GM23338 (cell line): ENCODE measurements at regions not wholly inside any gene's neighbourhood (a gene's known extent, or its start where the extent isn't known, plus 50 kb on each side); places are given as distances from the start of the nearest gene placed in this dataset.

Experiments used
- ATAC-seq: fragments of 200-7000 bp; cut with Tn5 transposase; 3 replicates; pipeline ENCODE4 v1.9.1; 2020
- DNase-seq: peaks from one replicate; pipeline ENCODE4 v3.0.0-alpha.2; 2015; ENCODE audit warnings: low spot score
- H2AFZ ChIP-seq: fragments of 200-600 bp; sonication (generic); 2 replicates; pipeline ENCODE4 v1.8.0; 2016; ENCODE audit warnings: antibody characterized with exemption, mild to moderate bottlenecking, moderate library complexity
- H3F3A ChIP-seq: fragments of 200-600 bp; sonication (generic); replicated peaks from 2 replicates; pipeline ENCODE4 v1.8.0; 2017; ENCODE audit warnings: antibody characterized with exemption, mixed run types, low read depth
- H3K27ac ChIP-seq: fragments of 200-600 bp; sonication (generic); 2 replicates; pipeline ENCODE4 v1.6.1; 2016; ENCODE audit warnings: low read depth
- H3K27me3 ChIP-seq: fragments of 200-600 bp; sonication (generic); 2 replicates; pipeline ENCODE4 v1.8.0; 2016; ENCODE audit warnings: mild to moderate bottlenecking, mixed run types, moderate library complexity; ENCODE audit not compliant: insufficient read depth
- H3K36me3 ChIP-seq: fragments of 200-600 bp; sonication (generic); 2 replicates; pipeline ENCODE4 v1.8.0; 2016; ENCODE audit warnings: mild to moderate bottlenecking; ENCODE audit not compliant: insufficient read depth
- H3K4me1 ChIP-seq: fragments of 200-600 bp; sonication (generic); 2 replicates; pipeline ENCODE4 v1.8.0; 2016; ENCODE audit warnings: mild to moderate bottlenecking, moderate library complexity; ENCODE audit not compliant: insufficient read depth
- H3K4me2 ChIP-seq: fragments of 200-600 bp; sonication (generic); 2 replicates; pipeline ENCODE4 v1.7.1; 2017; ENCODE audit warnings: mixed run types
- H3K4me3 ChIP-seq: fragments of 200-600 bp; sonication (generic); 2 replicates; pipeline ENCODE4 v1.6.1; 2016; ENCODE audit warnings: mixed run types
- H3K79me2 ChIP-seq: fragments of 200-600 bp; sonication (generic); replicated peaks from 2 replicates; pipeline ENCODE4 v1.8.0; 2017; ENCODE audit warnings: mild to moderate bottlenecking; ENCODE audit not compliant: insufficient read depth
- H3K9me2 ChIP-seq: fragments of 200-600 bp; sonication (generic); 2 replicates; pipeline ENCODE4 v1.8.0; 2017; ENCODE audit not compliant: insufficient read depth
- H4K20me1 ChIP-seq: fragments of 200-600 bp; sonication (generic); replicated peaks from 2 replicates; pipeline ENCODE4 v1.8.0; 2017; ENCODE audit warnings: mild to moderate bottlenecking; ENCODE audit not compliant: insufficient read depth
- H3K27ac Mint-ChIP-seq: 2 replicates; pipeline ENCODE4 v1.8.0; 2020; ENCODE audit warnings: inconsistent platforms, mild to moderate bottlenecking, moderate library complexity, mixed read lengths
- H3K27me3 Mint-ChIP-seq: 3 replicates; pipeline ENCODE4 v1.8.0; 2022; ENCODE audit warnings: low read depth, mild to moderate bottlenecking, moderate library complexity, mixed read lengths, inconsistent platforms; ENCODE audit not compliant: insufficient read depth, poor library complexity
- H3K36me3 Mint-ChIP-seq: 3 replicates; pipeline ENCODE4 v1.8.0; 2021; ENCODE audit warnings: low read depth, mild to moderate bottlenecking, inconsistent platforms, moderate library complexity, mixed read lengths
- H3K4me1 Mint-ChIP-seq: 3 replicates; pipeline ENCODE4 v1.8.0; 2020; ENCODE audit warnings: mild to moderate bottlenecking, inconsistent platforms, mixed read lengths
- H3K4me3 Mint-ChIP-seq: 3 replicates; pipeline ENCODE4 v1.8.0; 2021; ENCODE audit warnings: moderate library complexity, mild to moderate bottlenecking, inconsistent platforms, mixed read lengths
- H3K9me3 Mint-ChIP-seq: 3 replicates; pipeline ENCODE4 v1.8.0; 2020; ENCODE audit warnings: moderate library complexity, mild to moderate bottlenecking, inconsistent platforms, mixed read lengths
- CREB1 ChIP-seq: fragments of 250-450 bp; sonication (Bioruptor Pico); IDR thresholded peaks from 2 replicates; pipeline ENCODE4 v1.5.0; 2020; ENCODE audit warnings: low read depth, mild to moderate bottlenecking, moderate library complexity
- CTCF ChIP-seq, 2 experiments: fragments of 200-600 bp in 1 of 2; sonication (generic) in 1 of 2; conservative IDR thresholded peaks; 2 replicates each; pipeline versions ENCODE4 v1.5.1 to v1.6.1; 2016 to 2017; ENCODE audit warnings: antibody characterized with exemption in 2 of 2, low read depth in 2 of 2, mild to moderate bottlenecking in 2 of 2, moderate library complexity in 1 of 2
- ETS1 ChIP-seq: IDR thresholded peaks from 2 replicates; pipeline ENCODE4 v1.6.1; 2016; ENCODE audit warnings: antibody characterized with exemption
- EZH2 ChIP-seq: fragments of 200-600 bp; sonication (generic); IDR thresholded peaks from one replicate; pipeline ENCODE4 v1.8.0; 2017; ENCODE audit warnings: antibody characterized with exemption, mild to moderate bottlenecking, low read depth; ENCODE audit not compliant: unreplicated experiment
- EZH2phosphoT487 ChIP-seq: fragments of 200-600 bp; sonication (generic); IDR thresholded peaks from one replicate; pipeline ENCODE4 v1.8.1; 2018; ENCODE audit warnings: antibody characterized with exemption; ENCODE audit not compliant: unreplicated experiment
- JUNB ChIP-seq: IDR thresholded peaks from one replicate; pipeline ENCODE4 v1.6.1; 2016; ENCODE audit warnings: antibody characterized with exemption; ENCODE audit not compliant: unreplicated experiment
- NANOG ChIP-seq: IDR thresholded peaks from 2 replicates; pipeline ENCODE4 v1.6.1; 2016; ENCODE audit warnings: antibody characterized with exemption, borderline replicate concordance
- POLR2AphosphoS5 ChIP-seq: IDR thresholded peaks from 2 replicates; pipeline ENCODE4 v1.6.1; 2016; ENCODE audit warnings: antibody characterized with exemption, low read depth
- REST ChIP-seq: IDR thresholded peaks from one replicate; pipeline ENCODE4 v1.6.1; 2018; ENCODE audit warnings: antibody characterized with exemption; ENCODE audit not compliant: unreplicated experiment
- ZNF114 ChIP-seq: fragments of 250-450 bp; sonication (Bioruptor Pico); IDR thresholded peaks from 2 replicates; pipeline ENCODE4 v1.5.0; 2020; ENCODE audit warnings: mild to moderate bottlenecking, moderate library complexity
- ZNF331 ChIP-seq: fragments of 250-450 bp; sonication (Bioruptor Pico); IDR thresholded peaks from 2 replicates; pipeline ENCODE4 v1.5.0; 2020; ENCODE audit warnings: low read depth, mild to moderate bottlenecking, moderate library complexity

DNA sequence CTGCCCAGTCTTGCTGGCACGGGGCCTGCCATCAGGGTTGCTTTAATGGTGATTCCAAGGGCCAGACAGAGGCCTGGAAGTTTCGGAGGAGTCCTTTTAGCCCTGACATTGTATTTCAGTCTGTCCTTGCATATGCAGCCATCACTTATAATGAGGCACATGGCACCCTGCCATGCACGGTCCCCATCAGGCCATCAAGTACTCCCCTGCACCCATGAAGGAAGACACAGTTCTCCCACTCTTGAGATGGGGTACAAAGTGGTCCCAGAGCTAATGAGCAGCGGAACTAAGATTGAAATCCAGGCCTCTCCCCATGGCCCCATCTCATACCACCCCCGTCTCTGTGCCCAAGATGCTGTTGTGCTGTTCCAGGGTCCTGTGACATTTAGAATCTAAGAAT lies 596.6 kb downstream of the PTPRU start:
- Mint-ChIP-seq H3K4me1 (peaks cover 4% of the 10 kb centered on the region; the same call in 2 of the 3 replicates), H3K27ac (no peak overlapping the region), H3K4me3 (no peak overlapping the region), H3K9me3 (no peaks in the 10 kb centered on the region), H3K36me3 (no peaks in the 10 kb centered on the region), H3K27me3 (peaks cover 6% of the 10 kb centered on the region)
- ATAC-seq (no peak), DNase-seq (no peak)
- Histone ChIP-seq H3K4me1 (no peaks in the 10 kb centered on the region), H3K27me3 (no peaks in the 10 kb centered on the region), H2AFZ (no peak overlapping the region), H3K4me2 (no peak overlapping the region), H3K9me2 (no peaks in the 10 kb centered on the region), H3F3A (no peaks in the 10 kb centered on the region), H3K79me2 (no peaks in the 10 kb centered on the region), H3K27ac (no peak overlapping the region), H3K36me3 (no peaks in the 10 kb centered on the region), H4K20me1 (no peaks in the 10 kb centered on the region), H3K4me3 (no peak overlapping the region)
- TF ChIP-seq ETS1 (no peak), NANOG (no peak), EZH2 (no peak)

DNA sequence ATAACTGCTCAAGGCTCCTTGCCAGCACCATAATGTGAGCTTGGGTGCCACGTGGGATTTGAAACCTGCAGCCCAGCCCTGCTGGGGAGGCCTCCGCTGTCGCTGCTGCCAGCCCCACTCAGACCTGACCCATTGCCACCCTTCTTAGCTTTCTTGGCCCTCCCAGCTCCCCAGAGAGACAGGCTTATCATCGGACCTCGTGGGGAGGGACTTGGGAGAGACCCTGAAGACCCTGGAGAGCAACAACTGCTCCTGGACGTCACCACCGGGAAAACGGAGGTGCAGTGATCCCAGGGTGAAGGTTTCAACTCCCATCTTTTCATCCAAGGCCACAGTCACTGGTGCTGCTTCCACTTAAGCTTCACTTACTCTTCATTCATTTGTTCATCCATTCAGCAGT lies 596.1 kb downstream of the PTPRU start:
- Mint-ChIP-seq H3K4me3 (no peak overlapping the region), H3K36me3 (no peaks in the 10 kb centered on the region), H3K27ac (no peak overlapping the region), H3K27me3 (peaks cover 6% of the 10 kb centered on the region), H3K4me1 (peaks cover 4% of the 10 kb centered on the region; the same call in 2 of the 3 replicates), H3K9me3 (no peaks in the 10 kb centered on the region)
- no peaks in the 10 kb centered on the region for H3K27me3 ChIP-seq
- DNase-seq (no peak), ATAC-seq (no peak)
- no peaks in the 10 kb centered on the region for H4K20me1 ChIP-seq
- H3K4me1 ChIP-seq = no peaks in the 10 kb centered on the region
- H3K79me2 ChIP-seq = no peaks in the 10 kb centered on the region
- H3K27ac ChIP-seq = no peak overlapping the region
- H3K4me3 ChIP-seq = no peak overlapping the region
- no peaks in the 10 kb centered on the region for H3K36me3 ChIP-seq
- H3K4me2 ChIP-seq = no peak overlapping the region
- H2AFZ ChIP-seq = no peak overlapping the region
- no peak for TF ChIP-seq CREB1 (CRISPR knock-in tag)
- no peaks in the 10 kb centered on the region for H3F3A ChIP-seq
- no peaks in the 10 kb centered on the region for H3K9me2 ChIP-seq

DNA sequence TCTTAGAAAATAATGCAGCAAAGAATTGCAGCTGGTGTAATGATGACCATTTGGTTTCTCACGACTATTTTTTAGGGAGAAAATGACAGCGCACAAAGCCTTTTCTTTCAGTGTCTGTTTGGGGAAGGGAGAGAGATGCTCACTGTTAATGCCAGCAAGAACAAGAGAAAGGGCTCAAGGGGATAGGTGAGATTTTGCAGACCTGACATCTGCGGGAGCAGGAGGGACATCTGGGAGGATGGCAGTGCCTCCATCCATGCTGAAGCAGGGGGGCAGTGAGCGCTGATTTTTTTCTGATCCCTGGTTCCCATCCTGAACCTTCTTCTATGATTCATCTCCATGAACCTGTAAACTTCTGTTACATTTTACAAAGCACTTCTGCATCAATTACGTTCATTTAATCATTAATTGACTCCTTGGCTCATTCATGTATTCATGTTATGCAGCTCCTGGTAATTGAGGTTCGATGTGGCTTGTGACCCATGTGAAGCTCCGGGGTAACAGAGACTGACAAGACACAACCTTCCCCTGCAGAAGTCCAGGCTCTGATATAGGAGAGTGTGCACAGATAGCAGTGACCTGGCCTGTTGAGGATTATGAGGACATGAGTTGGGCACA lies 595.3 kb downstream of the PTPRU start:
- H3K36me3 Mint-ChIP-seq = no peaks in the 10 kb centered on the region
- no peak for DNase-seq
- Histone ChIP-seq H3K4me1 (no peaks in the 10 kb centered on the region), H2AFZ (no peak overlapping the region), H3K36me3 (no peaks in the 10 kb centered on the region), H4K20me1 (no peaks in the 10 kb centered on the region), H3K9me2 (no peaks in the 10 kb centered on the region), H3K4me3 (no peak overlapping the region), H3K27ac (no peak overlapping the region), H3K79me2 (no peaks in the 10 kb centered on the region), H3K27me3 (no peaks in the 10 kb centered on the region), H3K4me2 (no peak overlapping the region), H3F3A (no peaks in the 10 kb centered on the region)
- no peak overlapping the region for H3K27ac Mint-ChIP-seq
- no peaks in the 10 kb centered on the region; the same call in 2 of the 3 replicates for H3K4me1 Mint-ChIP-seq
- no peak for ATAC-seq
- H3K9me3 Mint-ChIP-seq = no peaks in the 10 kb centered on the region
- no peak overlapping the region for H3K4me3 Mint-ChIP-seq
- peaks cover 5% of the 10 kb centered on the region for H3K27me3 Mint-ChIP-seq
- TF ChIP-seq CREB1 (CRISPR knock-in tag) (no peak), ETS1 (no peak), REST (no peak), ZNF114 (no peak), EZH2phosphoT487 (no peak), NANOG (no peak), CTCF (conservative IDR thresholded peaks at IDR 0.05; ENCODE audit: low read depth in 2 of 2) (no peak), JUNB (no peak), POLR2AphosphoS5 (no peak), ZNF331 (no peak)
